Heart right ventricle (tissue), 16 donors: ENCODE measurements at regions not wholly inside any gene's neighbourhood (a gene's known extent, or its start where the extent isn't known, plus 50 kb on each side); places are given as distances from the start of the nearest gene placed in this dataset.

Source experiments
- ATAC-seq, 8 donors: fragments of 200-7000 bp; cut with Tn5 transposase; one replicate each; pipeline ENCODE4 v1.9.1; 2020; ENCODE audit warnings: mild to moderate bottlenecking in 8 of 8, moderate library complexity in 8 of 8, moderate number of reproducible peaks in 1 of 8
- DNase-seq, 2 donors: peaks; one replicate each; pipeline ENCODE4 v3.0.0-alpha.2; 2020
- H3K27ac ChIP-seq, 10 donors: fragments of 200-600 bp; sonication (generic) in 2 of 10; one replicate each; pipeline versions ENCODE4 v1.5.0 to v1.8.0; 2020 to 2022; ENCODE audit warnings: mild to moderate bottlenecking in 3 of 10
- H3K27me3 ChIP-seq, 7 donors: fragments of 200-600 bp; one replicate each; pipeline ENCODE4 v1.8.0; 2021 to 2022; ENCODE audit warnings: mild to moderate bottlenecking in 2 of 7
- H3K36me3 ChIP-seq, 9 donors: fragments of 200-600 bp; sonication (generic) in 1 of 9; one replicate each; pipeline versions ENCODE4 v1.5.0 to v1.8.0; 2020 to 2022; ENCODE audit warnings: mild to moderate bottlenecking in 2 of 9
- H3K4me1 ChIP-seq, 9 donors: fragments of 200-600 bp; sonication (generic) in 1 of 9; one replicate each; pipeline versions ENCODE4 v1.5.0 to v1.8.0; 2020 to 2022; ENCODE audit warnings: mild to moderate bottlenecking in 4 of 9
- H3K4me3 ChIP-seq, 10 donors: fragments of 200-600 bp; sonication (generic) in 2 of 10; one replicate each; pipeline versions ENCODE4 v1.5.0 to v1.8.0; 2020 to 2022; ENCODE audit warnings: mild to moderate bottlenecking in 7 of 10, moderate library complexity in 2 of 10
- H3K9me3 ChIP-seq, 11 donors: fragments of 200-600 bp in 10 of 11; sonication (generic) in 2 of 11; one replicate each; pipeline versions ENCODE4 v1.5.0 to v1.8.0; 2013 to 2022; ENCODE audit warnings: mild to moderate bottlenecking in 2 of 11, control low read depth in 1 of 11, moderate library complexity in 1 of 11
- CTCF ChIP-seq, 9 donors: fragments of 200-600 bp; sonication (generic) in 2 of 9; IDR thresholded peaks; one replicate each; pipeline versions ENCODE4 v1.5.0 to v1.8.0; 2021 to 2022; ENCODE audit warnings: antibody characterized with exemption in 9 of 9, mild to moderate bottlenecking in 5 of 9, moderate library complexity in 1 of 9
- WGBS, 2 donors: extraction: QIAGEN DNeasy Blood & Tissue Kit; methylation state at CpG; one replicate each; pipeline ENCODE4 v1.1.7; 2013; ENCODE audit warnings: inconsistent platforms in 1 of 2; 5-methylcytosine and 5-hydroxymethylcytosine counted together
- intact Hi-C, 10 donors: fragments of 100-400 bp; cut with DNase I; formaldehyde crosslinking; loops; one replicate each; pipeline versions ENCODE4 v1.11.1 to v1.14.2; 2022
- donor health status: Arrhythmogenic right ventricular cardiomyopathy.
- donor health status: ischemic (EF 13 %, LVEDD 7.1; RV severe dilation, severe dysfunction).
- donor health status: healthy with polysubstance abuse.
- donor health status: DM: no; HTN: yes; CAD: no.
- donor health status: DM: no; HTN: no; CAD: no.
- donor health status: ischemic (EF 25% LVEDD 6.9; RV normal size, moderate dysfunction).
- donor health status: ischemic (EF 25% LVEDD 5.7; RV mildly dilated, moderate dysfunction).
- donor health status: healthy.
- donor health status: DM: yes; HTN: yes; CAD: no.
- donor health status: Ischemic cardiomyopathy.
- donor health status: ischemic (EF 35%, LVEDD 5.7; RV mildly dilated, moderate dysfunction).
- donor health status: nonischemic (EF 11% LVEDD 7.7; RV severe dilation, severe dysfunction).
- donor health status: DM: yes; HTN: yes; CAD: no.
- donor health status: PGD.
- donor health status: ischemic (EF 29% LVEDD 5.4; RV normal size, mild dysfunction).
- donor health status: nonischemic (EF 23%, LVEDD 6.1; RV moderate dilation, normal function).

DNA sequence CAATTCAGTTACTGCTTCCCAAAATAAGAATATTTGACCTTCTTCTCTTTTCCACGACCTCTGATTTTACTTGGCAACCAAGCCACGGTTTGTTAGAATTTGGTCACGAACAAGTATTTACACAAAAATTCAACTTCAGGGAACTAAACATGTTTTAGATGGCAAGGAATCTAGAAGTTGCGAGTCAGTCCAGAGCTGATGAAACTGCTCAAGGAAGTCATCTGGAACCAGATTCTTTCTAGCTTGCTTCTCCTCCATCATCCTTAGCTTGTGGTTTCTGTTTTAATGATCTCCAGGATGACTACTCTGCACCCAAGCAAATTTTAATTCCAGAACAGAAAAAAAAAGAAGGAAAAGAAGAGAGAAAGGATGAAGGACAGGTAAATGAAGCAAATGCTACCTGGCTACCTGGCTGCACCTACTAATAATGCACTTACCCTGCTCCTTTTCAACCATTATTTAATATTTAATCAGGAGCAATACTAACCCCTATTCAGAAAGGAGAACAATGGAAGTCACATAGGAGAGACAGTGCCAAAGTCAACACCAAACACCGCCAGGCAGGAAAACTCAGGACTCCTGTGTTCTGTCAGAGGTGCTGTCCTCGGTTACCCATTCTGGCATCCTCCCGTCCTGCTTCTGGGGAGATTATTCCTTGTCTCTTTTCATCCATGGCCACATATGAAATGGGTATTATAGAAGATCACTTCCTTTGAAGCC lies 54.2 kb upstream of the RGS7 start:
- H3K36me3 ChIP-seq: no peaks in the 10 kb centered on the region
- no peak for TF ChIP-seq CTCF (IDR thresholded peaks at IDR 0.05)
- no peaks in the 10 kb centered on the region for H3K4me1 ChIP-seq
- ATAC-seq: no peak
- H3K9me3 ChIP-seq: no peaks in the 10 kb centered on the region
- H3K27me3 ChIP-seq: no peaks in the 10 kb centered on the region
- H3K4me3 ChIP-seq: no peak overlapping the region
- WGBS, 2 donors: 64 to 73% methylated on average over 7 of the region's 7 CpGs
- intact Hi-C loops: no loop called here
- DNase-seq: no peak
- H3K27ac ChIP-seq: no peak overlapping the region

DNA sequence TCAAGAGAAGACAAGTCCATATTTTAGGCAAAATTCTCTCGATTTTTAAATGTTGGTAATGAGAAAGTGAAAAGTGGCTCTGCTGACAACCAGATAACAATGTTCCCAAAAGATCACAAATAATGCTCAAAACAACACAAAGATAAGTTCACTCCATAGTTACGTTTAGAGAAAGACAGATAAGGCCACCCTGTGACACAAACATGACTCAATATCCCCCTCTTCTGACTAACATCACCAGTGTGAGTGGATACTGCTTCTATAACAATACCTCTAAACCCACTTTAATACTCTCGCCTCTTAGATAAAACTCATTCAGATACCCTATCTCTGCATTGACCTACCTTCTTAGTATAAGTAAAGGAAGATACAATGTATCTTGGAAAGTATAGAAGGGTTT lies 51.2 kb upstream of the RGS7 start:
- ATAC-seq (no peak), DNase-seq (no peak)
- 44 to 48% methylated on average over 3 of the region's 3 CpGs for WGBS, 2 donors
- Histone ChIP-seq H3K27me3 (no peaks in the 10 kb centered on the region), H3K36me3 (no peaks in the 10 kb centered on the region), H3K27ac (no peak overlapping the region), H3K4me3 (no peak overlapping the region), H3K4me1 (no peaks in the 10 kb centered on the region), H3K9me3 (no peaks in the 10 kb centered on the region)
- intact Hi-C loops: no loop called here
- TF ChIP-seq CTCF (IDR thresholded peaks at IDR 0.05): no peak
